ENCODE measurements at regions not wholly inside any gene's neighbourhood (a gene's known extent, or its start where the extent isn't known, plus 50 kb on each side); places are given as distances from the start of the nearest gene placed in this dataset.

DNA sequence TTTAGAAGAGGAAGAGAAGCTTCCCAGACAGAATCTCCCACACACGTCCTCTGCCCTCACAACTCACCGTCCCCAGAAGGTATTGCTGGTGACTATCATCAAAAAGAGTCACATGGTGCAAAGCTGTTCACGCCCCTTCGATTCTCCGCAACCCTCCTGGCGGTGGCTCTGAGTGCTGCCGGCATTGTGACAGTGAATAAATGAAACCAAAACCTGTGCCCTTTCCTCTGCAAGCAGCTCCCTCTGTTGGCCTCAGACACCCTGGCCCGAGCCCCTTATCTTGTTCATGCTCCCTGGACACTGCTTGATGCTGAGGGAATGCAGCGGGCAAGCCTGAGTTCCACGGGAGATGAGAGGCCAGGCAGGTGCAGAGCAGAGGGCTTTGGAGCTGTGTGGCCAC is 510.3 kb downstream of the NPHP4 start:
- TF ChIP-seq, protein P1, sequence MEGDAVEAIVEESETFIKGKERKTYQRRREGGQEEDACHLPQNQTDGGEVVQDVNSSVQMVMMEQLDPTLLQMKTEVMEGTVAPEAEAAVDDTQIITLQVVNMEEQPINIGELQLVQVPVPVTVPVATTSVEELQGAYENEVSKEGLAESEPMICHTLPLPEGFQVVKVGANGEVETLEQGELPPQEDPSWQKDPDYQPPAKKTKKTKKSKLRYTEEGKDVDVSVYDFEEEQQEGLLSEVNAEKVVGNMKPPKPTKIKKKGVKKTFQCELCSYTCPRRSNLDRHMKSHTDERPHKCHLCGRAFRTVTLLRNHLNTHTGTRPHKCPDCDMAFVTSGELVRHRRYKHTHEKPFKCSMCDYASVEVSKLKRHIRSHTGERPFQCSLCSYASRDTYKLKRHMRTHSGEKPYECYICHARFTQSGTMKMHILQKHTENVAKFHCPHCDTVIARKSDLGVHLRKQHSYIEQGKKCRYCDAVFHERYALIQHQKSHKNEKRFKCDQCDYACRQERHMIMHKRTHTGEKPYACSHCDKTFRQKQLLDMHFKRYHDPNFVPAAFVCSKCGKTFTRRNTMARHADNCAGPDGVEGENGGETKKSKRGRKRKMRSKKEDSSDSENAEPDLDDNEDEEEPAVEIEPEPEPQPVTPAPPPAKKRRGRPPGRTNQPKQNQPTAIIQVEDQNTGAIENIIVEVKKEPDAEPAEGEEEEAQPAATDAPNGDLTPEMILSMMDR (conservative IDR thresholded peaks at IDR 0.05; ENCODE audit: low read depth in 2 of 2): no peak
- no peak for TF ChIP-seq EZH2 (IDR thresholded peaks at IDR 0.05; ENCODE audit: low read depth, unreplicated experiment)
- TF ChIP-seq, protein P2, sequence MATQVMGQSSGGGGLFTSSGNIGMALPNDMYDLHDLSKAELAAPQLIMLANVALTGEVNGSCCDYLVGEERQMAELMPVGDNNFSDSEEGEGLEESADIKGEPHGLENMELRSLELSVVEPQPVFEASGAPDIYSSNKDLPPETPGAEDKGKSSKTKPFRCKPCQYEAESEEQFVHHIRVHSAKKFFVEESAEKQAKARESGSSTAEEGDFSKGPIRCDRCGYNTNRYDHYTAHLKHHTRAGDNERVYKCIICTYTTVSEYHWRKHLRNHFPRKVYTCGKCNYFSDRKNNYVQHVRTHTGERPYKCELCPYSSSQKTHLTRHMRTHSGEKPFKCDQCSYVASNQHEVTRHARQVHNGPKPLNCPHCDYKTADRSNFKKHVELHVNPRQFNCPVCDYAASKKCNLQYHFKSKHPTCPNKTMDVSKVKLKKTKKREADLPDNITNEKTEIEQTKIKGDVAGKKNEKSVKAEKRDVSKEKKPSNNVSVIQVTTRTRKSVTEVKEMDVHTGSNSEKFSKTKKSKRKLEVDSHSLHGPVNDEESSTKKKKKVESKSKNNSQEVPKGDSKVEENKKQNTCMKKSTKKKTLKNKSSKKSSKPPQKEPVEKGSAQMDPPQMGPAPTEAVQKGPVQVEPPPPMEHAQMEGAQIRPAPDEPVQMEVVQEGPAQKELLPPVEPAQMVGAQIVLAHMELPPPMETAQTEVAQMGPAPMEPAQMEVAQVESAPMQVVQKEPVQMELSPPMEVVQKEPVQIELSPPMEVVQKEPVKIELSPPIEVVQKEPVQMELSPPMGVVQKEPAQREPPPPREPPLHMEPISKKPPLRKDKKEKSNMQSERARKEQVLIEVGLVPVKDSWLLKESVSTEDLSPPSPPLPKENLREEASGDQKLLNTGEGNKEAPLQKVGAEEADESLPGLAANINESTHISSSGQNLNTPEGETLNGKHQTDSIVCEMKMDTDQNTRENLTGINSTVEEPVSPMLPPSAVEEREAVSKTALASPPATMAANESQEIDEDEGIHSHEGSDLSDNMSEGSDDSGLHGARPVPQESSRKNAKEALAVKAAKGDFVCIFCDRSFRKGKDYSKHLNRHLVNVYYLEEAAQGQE (IDR thresholded peaks at IDR 0.05; ENCODE audit: unreplicated experiment): no peak
- no peak for TF ChIP-seq NANOG (IDR thresholded peaks at IDR 0.05; ENCODE audit: borderline replicate concordance)
- no peak for TF ChIP-seq EZH2phosphoT487 (IDR thresholded peaks at IDR 0.05; ENCODE audit: unreplicated experiment)
- no peak for TF ChIP-seq ZNF114 (CRISPR knock-in tag; IDR thresholded peaks at IDR 0.05)
